ENCODE measurements at regions not wholly inside any gene's neighbourhood (a gene's known extent, or its start where the extent isn't known, plus 50 kb on each side); places are given as distances from the start of the nearest gene placed in this dataset.

- WGBS, 3 donors = 80 to 95% (median 91%) methylated on average over 4 of the region's 4 CpGs
- Histone ChIP-seq H3K27me3 (no peaks in the 10 kb centered on the region), H3K4me3 (no peak overlapping the region), H3K36me3 (no peaks in the 10 kb centered on the region), H3K4me1 (ENCODE audit: insufficient read depth) (no peaks in the 10 kb centered on the region), H3K27ac (no peak overlapping the region), H3K9me3 (no peaks in the 10 kb centered on the region)
- intact Hi-C loops (cut with DNase I) = no loop called here
- no peak for TF ChIP-seq POLR2A (IDR thresholded peaks at IDR 0.05)
- TF ChIP-seq EP300 (IDR thresholded peaks at IDR 0.05) = no peak
- no peak for TF ChIP-seq CTCF (IDR thresholded peaks at IDR 0.05)
- DNase-seq = no peak
Observed at GRCh38 chr7:145893925-145894535, 222.6 kb upstream of the CNTNAP2 start.

- Histone ChIP-seq H3K4me1 (ENCODE audit: insufficient read depth) (no peaks in the 10 kb centered on the region), H3K27me3 (no peaks in the 10 kb centered on the region), H3K9me3 (peaks cover 0 to 3% of the 10 kb centered on the region in 2 donors), H3K36me3 (no peaks in the 10 kb centered on the region), H3K4me3 (no peak overlapping the region), H3K27ac (no peak overlapping the region)
- no peak for DNase-seq
- 41 to 59% (median 44%) methylated on average over 5 of the region's 5 CpGs for WGBS, 3 donors
- intact Hi-C loops (cut with DNase I) = no loop called here
- TF ChIP-seq POLR2A (IDR thresholded peaks at IDR 0.05) = no peak
- no peak for TF ChIP-seq EP300 (IDR thresholded peaks at IDR 0.05)
Observed at GRCh38 chr7:145884716-145885514, 231.7 kb upstream of the CNTNAP2 start.

- Histone ChIP-seq H3K27ac (no peak overlapping the region), H3K9me3 (no peaks in the 10 kb centered on the region), H3K4me1 (ENCODE audit: insufficient read depth) (no peaks in the 10 kb centered on the region), H3K4me3 (no peak overlapping the region), H3K36me3 (no peaks in the 10 kb centered on the region), H3K27me3 (no peaks in the 10 kb centered on the region)
- intact Hi-C loops (cut with DNase I) = no loop called here
- TF ChIP-seq EP300 (IDR thresholded peaks at IDR 0.05) = no peak
- TF ChIP-seq POLR2A (IDR thresholded peaks at IDR 0.05) = no peak
- no peak for TF ChIP-seq CTCF (IDR thresholded peaks at IDR 0.05)
- no peak for DNase-seq
- 65 to 86% (median 81%) methylated on average over 1 of the region's 1 CpG for WGBS, 3 donors
Observed at GRCh38 chr7:145876376-145876775, 240.2 kb upstream of the CNTNAP2 start.

GRCh38 chr7:145875267-145875666, 241.3 kb upstream of the CNTNAP2 start:
- no peak overlapping the region for H3K27ac ChIP-seq
- H3K9me3 ChIP-seq = no peaks in the 10 kb centered on the region
- DNase-seq = no peak
- intact Hi-C loops (cut with DNase I) = no loop called here
- H3K36me3 ChIP-seq = no peaks in the 10 kb centered on the region
- no peak for TF ChIP-seq CTCF (IDR thresholded peaks at IDR 0.05)
- TF ChIP-seq EP300 (IDR thresholded peaks at IDR 0.05) = no peak
- no peak for TF ChIP-seq POLR2A (IDR thresholded peaks at IDR 0.05)
- no peak overlapping the region for H3K4me3 ChIP-seq
- no peaks in the 10 kb centered on the region for H3K4me1 ChIP-seq (ENCODE audit: insufficient read depth)
- no peaks in the 10 kb centered on the region for H3K27me3 ChIP-seq

- Histone ChIP-seq H3K36me3 (no peaks in the 10 kb centered on the region), H3K4me1 (ENCODE audit: insufficient read depth) (no peaks in the 10 kb centered on the region), H3K27ac (no peak overlapping the region), H3K4me3 (no peak overlapping the region), H3K27me3 (no peaks in the 10 kb centered on the region), H3K9me3 (no peaks in the 10 kb centered on the region)
- intact Hi-C loops (cut with DNase I) = no loop called here
- WGBS, 3 donors = 83 to 97% (median 83%) methylated on average over 2 of the region's 2 CpGs
- TF ChIP-seq EP300 (IDR thresholded peaks at IDR 0.05) (no peak), CTCF (IDR thresholded peaks at IDR 0.05) (no peak), POLR2A (IDR thresholded peaks at IDR 0.05) (no peak)
- no peak for DNase-seq
Observed at GRCh38 chr7:145868935-145869334, 247.7 kb upstream of the CNTNAP2 start.
